GM18907 (cell line): ENCODE measurements at regions not wholly inside any gene's neighbourhood (a gene's known extent, or its start where the extent isn't known, plus 50 kb on each side); places are given as distances from the start of the nearest gene placed in this dataset.
A peak's percentile ranks its signal among the peaks of the same experiment; 100 is the strongest.

Source experiments
- ATAC-seq: cut with Tn5 transposase; IDR thresholded peaks from one replicate; pipeline ENCODE4 v1.9.1; 2021; ENCODE audit warnings: mild to moderate bottlenecking, moderate library complexity; ENCODE audit not compliant: unreplicated experiment

DNA sequence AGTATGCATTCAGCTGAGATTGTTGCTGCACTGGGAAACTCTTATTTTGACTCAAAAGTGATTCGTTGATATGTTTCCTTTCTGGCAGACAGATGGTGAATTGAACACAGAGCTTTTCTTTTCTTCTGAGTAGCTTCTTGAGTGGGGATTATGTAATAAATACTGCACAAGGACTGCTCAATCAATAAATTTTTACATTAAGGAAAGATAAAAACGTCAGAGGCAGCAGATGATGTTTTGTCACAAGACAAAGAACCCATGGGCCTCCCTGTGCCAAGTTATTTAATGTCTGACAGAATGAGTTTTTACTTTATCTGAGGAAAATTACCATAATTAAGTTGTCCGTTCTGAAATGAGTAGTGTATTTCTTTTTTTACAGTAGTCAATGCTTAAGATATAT lies 460.3 kb downstream of the UTRN start:
- ATAC-seq, result no peak

DNA sequence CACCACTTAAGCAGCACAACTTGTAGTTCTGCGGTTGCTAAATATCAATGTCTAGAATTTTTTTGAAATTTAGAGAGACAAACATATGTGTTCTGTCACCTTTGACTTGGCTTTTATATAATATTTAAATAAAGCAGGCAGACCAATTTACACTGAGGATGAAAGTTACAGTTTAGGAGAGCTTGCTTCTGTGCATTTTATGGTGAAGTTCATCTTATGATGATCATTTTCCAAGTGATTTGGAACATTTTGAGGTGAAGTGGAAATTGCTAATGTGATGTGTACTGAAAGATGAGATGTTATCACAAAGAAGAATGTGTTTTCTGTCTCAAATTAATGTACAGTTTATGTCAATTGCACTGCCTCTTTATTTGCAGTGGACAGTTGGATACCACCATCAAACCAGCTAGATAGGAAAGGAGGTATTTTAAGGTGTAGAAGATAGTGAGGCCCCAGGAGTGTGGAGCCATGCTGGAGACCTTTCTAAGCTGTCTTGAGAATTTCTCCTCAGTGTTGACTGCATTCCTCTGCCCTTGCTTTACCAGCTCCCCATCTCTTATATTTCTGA lies 461.9 kb downstream of the UTRN start:
- ATAC-seq, result no peak

DNA sequence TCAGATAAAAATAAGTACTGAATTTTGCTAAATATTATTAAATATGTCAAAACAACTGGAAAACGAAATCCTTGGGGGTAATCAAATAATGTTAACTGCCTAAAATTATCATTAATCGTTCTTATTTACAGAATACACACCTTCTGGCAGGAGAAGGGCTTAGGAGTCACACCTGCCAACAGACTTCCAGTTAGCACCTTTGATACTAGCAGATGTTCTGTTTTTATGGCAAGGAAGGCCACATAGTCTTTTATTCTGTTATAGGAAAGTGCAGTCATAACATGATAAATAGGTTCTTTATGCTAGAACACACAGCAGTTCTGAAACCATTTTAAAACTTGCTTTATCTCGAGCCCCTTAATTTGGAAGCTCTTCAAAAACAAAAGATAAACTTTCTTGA lies 464.1 kb downstream of the UTRN start:
- no peak for ATAC-seq

DNA sequence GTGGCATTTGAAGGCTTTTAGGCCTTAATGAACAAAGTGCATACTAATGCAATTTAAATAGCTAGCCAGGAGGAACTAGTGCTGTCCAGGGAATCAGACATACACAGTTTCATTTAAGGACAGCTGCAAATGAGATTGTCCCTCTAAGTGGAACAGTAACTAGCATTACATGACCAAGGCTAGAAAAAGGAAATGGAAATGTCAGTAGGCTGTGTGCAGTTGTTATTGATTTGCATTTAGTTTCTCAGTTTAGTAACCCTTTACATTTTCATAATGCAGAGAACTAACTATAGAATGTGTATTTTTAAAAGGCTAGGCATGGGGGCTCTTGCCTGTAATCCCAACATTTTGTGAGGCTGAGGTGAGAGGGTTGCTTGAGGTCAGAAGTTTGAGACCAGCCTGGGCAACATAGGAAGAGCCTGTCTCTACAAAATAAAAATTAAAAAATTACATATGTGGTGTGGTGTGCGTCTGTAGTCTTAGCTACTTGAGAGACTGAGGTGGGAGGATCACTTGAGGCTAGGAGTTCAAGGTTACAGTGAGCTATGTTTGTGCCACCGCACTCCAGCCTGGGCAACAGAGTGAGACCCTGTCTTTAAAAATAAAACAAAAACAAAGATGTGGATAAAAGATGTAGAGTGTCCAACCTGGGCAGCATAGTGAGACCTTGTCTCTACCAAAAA lies 468.0 kb downstream of the UTRN start:
- peak; percentile 93 for ATAC-seq

DNA sequence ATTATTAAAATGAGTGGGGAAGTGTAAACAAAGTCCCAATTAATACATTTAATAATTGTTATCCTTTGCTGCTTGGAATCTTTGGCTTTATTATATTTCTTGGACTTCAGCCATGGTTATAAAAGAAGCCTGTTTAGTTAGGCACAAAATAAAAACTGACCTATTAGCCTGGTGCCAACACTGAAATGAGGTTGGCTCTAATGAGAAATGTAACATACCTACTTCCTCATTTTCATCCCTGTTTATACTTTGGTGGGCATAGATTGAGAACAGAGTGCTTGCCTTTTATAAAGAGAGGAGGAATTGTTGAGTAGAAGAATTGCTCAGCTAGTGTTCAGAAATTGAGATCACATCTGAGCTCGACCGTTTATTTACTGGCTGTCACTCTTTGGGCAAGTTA lies 471.3 kb downstream of the UTRN start:
- ATAC-seq, result no peak

DNA sequence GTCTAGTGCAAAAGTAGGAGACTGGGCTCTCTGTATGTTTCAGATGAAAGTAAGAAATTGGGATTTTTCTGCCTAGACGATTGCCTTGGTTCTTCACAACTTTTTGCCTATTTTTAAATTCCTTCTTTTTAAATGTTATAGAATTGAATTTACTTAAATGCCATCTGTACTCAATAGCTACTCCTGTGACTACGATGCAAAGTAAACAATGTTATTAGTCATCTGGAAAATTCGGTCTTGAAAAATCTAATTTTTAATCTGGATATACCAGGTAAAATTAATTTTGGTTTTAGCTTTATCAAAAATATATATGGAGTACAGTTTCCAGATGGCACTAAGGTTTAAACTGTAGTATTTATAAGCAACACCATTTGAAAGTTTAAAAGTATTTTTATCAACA lies 472.2 kb downstream of the UTRN start:
- ATAC-seq, result no peak

DNA sequence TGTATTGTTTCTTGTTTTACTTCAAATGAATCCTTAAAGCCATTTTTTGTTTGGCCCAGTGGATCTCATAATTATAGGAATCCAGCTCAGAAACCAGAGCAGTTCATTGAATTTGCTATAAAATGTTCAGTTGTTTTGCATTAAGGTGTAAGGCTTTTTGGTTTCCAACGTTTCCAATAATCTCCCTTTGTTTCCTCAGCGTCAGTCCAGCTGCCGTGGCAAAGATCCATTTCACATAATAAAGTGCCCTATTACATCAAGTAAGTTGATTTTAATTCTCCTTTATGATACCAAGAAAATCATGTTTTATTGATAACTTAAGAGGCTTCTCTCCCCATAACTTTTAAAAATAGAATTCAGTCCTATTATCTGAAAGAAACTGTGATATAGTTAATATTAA lies 472.6 kb downstream of the UTRN start:
- no peak for ATAC-seq

DNA sequence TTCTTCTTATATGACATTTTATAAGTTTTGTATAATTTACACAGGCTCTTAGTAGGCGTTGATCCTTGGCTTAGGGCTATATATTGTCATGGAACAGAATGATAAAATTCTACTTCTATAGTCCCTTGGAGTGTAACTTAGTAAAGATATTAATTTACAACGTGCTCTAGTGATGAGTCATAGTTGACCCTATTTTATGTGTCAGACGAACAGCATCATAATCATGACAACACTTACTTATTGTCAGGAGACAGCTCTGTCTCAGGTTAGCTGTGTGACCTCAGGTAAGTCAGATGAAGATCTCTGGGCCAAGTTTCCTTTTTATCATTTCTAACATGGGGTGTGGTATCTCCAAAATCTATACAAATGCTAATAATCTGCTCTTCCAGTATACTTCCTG lies 473.5 kb downstream of the UTRN start:
- ATAC-seq, result no peak

DNA sequence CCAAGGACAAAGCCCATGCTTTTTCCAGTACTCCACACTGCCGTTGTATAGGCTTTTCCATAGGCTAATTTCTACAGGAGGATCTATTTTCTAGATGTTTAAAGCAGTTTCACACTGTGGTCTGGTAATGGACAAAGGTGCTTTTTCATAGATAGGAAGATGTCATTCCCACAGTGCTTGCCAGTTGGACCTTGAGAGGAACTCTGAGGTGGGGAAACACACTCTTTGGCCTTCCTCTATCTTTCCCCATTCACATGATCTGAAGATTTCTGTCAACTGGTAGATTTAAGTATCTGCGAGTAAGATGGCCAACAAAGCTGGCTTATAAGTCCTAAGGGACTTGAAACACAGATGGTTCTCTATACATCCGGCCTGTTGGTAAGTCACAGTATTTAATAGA lies 477.3 kb downstream of the UTRN start:
- no peak for ATAC-seq

DNA sequence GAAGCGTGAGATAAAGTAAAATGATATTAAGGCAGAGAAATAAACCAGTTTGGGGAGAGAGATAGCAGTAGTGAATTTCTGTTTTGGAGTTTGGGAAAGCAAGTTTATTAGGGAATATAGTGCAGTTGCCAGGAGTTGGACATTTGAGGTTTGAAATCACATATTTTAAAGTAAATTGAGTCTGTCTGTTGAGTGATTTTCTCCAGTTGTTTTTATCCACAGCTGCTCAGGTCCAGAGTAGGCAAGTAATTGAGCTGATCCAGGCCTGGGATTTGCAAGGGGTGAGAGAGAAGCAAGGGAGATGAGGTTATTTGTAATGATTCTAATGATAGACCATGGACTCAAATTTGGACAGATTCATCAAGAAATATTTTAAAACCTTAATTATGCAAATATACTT lies 481.9 kb downstream of the UTRN start:
- ATAC-seq, result no peak

DNA sequence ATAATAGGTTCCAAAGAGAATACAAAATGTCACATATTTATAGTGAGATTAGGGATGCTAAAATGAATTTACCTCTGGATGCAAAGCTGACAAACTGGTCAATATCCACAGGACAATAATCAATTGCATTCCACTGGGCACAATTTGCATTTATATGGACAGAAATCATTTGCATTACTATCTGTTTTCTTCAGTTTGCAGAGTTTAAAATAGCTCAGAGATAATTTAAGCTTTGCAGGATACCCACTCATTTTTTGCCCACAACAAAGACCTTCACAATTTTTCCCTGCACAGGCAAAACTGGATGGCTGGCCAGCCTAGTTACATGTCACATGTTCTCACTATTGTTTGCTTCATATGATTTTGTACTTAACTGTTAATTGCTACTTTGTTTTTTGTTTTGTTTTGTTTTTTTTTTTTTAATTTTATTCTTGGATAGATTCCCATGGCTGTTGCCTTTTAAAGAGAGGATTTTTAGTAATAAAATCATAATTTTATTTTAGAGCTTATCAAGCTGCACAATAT lies 483.5 kb downstream of the UTRN start:
- ATAC-seq, result no peak

DNA sequence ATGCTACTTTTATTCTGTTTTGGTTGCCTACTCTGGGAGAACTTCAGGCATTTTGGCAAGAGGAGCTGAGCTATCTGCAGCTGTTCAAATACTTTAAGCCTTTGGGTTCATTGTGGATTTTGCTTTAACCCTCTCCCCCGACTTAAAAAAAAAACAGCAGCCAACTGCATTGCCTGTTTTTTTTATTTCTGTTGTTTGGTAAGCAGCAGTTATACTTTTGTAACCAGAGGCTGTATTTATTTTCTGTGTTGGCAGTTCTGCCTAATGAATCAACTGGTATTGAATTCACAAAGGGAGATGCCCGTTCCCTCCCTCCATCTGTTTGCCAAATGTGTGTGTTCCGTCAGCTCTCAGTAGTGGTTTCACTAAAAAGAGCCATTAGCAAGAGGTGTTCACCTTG lies 484.0 kb downstream of the UTRN start:
- ATAC-seq, result no peak

DNA sequence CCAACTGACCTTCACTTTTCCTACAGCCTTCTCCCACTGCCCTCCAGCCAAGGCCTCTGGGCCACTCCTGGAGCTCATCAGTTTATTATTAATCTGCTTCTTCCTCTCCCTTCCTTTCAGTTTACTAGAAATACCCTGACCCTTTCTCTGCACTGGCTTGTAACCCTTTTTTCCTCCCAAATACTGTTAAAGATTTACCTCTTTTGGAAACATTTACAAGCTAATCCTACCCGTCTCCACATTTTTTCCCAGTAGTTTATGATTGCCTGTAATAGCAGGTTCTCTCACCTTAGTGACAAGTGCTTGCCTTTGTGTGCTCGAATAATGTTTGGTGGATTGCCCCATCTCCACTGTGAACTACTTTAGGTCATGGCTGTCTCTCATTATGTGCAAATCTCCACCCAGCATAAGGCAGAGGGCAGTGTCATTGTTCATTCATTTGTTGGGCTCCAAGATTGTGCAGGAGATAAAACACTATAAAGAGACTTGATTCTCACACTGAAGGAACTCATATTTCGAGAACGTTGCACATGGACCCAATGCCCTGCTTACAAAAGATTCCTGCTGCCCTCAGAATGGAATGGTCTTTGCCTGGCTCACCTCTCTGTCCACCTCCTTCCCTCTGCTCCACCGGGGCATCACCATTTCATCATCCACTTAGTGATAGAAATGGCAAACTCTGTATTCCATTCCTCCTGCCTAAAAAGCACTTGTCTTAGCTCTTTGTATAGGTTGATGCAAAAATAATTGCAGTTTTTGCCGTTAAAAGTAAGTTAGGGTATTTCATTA lies 491.1 kb downstream of the UTRN start:
- ATAC-seq, result no peak

DNA sequence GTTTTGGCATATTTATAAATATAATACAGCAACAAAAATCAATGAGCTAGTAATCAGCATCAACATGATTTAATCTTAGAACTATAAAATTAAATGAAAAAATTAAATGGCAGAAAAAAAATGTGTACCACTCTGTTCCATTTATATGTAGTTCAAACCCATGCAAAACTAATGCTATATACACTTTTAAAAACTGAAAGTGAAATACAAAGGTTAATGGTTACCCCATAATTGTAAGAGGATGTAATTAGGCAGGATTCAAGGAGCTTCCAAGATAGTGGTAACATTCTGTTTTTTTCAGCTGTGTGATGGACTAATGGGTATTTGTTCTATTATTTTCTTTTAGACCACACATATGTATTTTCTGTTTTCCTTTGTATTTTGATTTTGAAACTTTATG lies 492.1 kb downstream of the UTRN start:
- peak; percentile 76 for ATAC-seq

DNA sequence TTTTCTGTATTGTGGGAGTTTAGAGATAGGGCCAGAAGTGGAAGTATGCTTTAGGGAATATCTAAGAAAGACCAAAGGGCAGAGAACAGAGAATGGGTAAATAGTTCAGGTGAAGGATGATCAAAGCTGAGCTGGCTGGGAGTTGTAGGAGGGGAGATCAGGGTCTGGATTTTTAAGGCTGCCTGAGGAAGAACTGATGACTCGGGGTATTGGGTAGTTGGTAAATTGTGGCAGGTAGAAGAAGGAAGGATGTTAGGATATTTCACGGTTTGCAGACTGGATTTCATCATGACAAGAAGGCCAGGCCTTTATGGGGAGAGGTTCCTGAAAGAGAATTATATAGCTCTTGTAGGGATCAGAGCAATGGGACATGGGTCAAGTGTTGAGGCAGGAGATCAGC lies 492.9 kb downstream of the UTRN start:
- no peak for ATAC-seq

DNA sequence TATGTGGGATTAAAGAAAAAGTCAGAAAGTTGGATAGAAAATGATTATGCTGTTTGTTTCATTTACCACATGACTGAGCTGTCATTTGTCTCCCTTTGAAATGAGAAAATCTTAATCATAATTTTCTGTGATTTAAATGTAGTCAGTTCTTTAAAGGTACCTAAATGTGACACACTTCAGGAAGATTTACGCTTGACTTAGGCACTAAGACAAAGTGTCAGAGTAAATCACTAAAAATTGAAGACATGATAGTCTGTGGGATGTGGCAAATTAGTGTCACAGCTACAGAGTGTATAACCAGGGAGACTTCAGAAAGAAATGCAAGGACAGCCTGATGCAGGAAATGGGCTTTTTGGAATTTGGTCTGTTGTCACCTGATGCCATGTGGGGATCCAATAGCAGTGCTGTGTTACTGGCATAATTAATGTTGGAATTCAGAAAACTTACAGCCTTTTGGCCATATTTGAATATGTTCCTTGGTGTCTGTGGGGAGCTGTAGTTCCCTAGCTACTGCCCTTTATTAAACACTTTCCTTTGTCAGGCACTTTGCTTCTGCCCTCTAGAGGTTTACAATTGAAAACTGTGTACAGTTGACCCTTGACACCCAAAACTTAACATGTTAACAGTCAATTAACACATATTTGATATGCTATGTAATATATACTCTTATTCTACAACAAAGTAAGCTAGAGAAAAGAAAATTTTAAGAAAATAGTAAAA lies 493.8 kb downstream of the UTRN start:
- peak; percentile 59 for ATAC-seq

DNA sequence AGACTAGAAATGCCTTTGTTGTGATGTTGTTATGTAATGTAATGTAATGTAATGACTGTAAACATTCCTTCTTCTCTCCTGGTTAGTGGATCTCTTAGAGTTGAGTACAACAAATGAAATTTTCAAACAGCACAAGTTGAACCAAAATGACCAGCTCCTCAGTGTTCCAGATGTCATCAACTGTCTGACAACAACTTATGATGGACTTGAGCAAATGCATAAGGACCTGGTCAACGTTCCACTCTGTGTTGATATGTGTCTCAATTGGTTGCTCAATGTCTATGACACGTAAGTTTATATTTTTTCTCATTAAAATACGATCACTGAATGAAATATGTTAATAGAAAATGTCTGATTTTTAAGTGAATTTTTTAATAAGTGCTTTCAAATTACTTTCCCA lies 496.7 kb downstream of the UTRN start:
- no peak for ATAC-seq

DNA sequence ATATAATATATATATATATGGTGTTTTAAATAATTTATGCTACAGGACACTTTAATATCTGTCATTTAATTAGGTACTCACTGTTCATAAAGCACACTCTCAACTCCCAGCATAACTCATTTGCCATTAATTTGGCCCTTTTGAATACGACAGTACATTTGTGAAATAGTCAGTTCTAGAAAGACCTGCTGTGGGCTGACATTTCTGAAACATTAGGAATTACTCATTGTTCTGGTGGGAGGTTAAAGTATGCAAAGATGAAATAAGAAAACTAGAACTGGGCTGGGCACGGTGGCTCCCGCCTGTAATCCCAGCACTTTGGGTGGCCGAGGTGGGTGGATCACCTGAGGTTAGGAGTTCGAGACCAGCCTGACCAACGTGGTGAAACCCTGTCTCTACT lies 497.5 kb downstream of the UTRN start:
- no peak for ATAC-seq

DNA sequence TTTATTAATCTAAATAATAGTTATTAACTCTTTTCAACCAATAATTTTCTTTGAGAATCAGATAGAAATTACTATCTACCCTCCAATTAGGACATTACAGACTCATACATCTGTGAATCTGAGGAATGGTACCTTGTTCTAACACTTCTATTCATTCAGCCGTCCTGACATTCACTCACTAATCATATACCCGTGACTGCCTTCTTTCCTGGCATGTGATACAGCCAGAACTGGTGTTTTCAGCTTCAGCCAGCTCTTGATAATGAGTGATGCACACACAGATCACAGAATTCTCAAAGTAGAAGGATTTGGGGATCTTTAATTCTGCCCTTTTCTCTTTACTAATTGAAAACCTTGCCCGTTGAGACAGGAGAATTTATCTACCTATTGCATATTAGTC lies 499.9 kb downstream of the UTRN start:
- ATAC-seq, result no peak

DNA sequence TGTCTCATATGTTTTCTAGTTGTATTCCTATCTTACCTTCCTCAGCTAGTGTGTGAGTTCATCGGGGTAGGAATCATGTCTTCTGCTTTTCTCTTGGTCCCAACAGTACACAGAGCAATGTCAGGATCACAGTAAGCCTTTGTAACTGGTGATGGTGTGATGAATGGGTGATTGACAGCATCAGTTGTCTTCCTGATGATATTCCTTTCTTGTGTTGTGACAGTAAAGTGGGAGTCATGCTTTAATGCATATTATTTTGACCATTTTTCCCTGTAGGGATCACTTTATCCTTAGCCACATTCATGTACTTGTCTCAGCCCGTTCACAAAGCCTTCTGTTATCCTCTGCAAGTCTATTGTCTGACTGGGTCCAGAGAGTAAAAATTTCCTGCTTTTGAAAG lies 501.7 kb downstream of the UTRN start:
- no peak for ATAC-seq

DNA sequence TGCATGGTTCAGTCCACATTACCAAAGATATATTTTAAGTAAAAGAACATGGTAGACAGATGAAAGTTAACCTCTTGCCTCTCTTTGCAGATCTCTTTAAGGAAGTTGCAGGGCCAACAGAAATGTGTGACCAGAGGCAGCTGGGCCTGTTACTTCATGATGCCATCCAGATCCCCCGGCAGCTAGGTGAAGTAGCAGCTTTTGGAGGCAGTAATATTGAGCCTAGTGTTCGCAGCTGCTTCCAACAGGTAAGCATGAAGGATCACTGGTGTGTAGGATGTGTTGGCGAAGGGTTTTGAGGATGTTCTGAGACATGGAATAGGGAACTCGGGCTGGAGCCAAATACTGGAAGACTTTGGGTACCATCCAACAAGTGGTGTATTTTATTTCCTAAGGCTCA lies 508.6 kb downstream of the UTRN start:
- ATAC-seq, result no peak
